IMR-90 (cell line): ENCODE measurements at regions not wholly inside any gene's neighbourhood (a gene's known extent, or its start where the extent isn't known, plus 50 kb on each side); places are given as distances from the start of the nearest gene placed in this dataset.

Source experiments
- ATAC-seq: fragments of 200-7000 bp; cut with Tn5 transposase; 2 replicates; pipeline ENCODE4 v1.9.1; 2020; ENCODE audit warnings: low read depth, mild to moderate bottlenecking, moderate library complexity
- BruUV-seq: library from RNA; stranded (reverse); fragments of 400-500 nt; replicated peaks from 2 replicates; lab custom pipeline; 2021; lab: Mats Ljungman, UMichigan
- CTCF ChIA-PET: fragments of 300-600 bp; formaldehyde crosslinking; extraction: SDS; loops from one replicate; lab custom pipeline; 2021; ENCODE audit warnings: antibody characterized with exemption; lab: Yijun Ruan, JAX
- POLR2A ChIA-PET: fragments of 300-600 bp; sonication (Branson Sonifier 250); formaldehyde crosslinking; loops from one replicate; lab custom pipeline; 2022; ENCODE audit warnings: antibody characterized with exemption; ENCODE audit not compliant: unreplicated experiment; lab: Charles Lee
- DNase-seq: peaks from one replicate; pipeline ENCODE4 v3.0.0; 2013
- H2AFZ ChIP-seq: replicated peaks from 2 replicates; pipeline ENCODE3; 2013; ENCODE audit warnings: low read length, mild to moderate bottlenecking; ENCODE audit not compliant: poor library complexity
- H2AK5ac ChIP-seq: 2 replicates; pipeline ENCODE4 v1.6.1; 2013; ENCODE audit warnings: low read depth, low read length, inconsistent platforms
- H2AK9ac ChIP-seq: replicated peaks from 2 replicates; pipeline ENCODE3; 2013; ENCODE audit warnings: mild to moderate bottlenecking, low read depth, low read length, moderate library complexity; ENCODE audit not compliant: poor library complexity
- H2BK120ac ChIP-seq: 2 replicates; pipeline ENCODE4 v1.6.1; 2013; ENCODE audit warnings: low read depth, low read length, inconsistent platforms
- H2BK15ac ChIP-seq: 3 replicates; pipeline ENCODE4 v1.6.1; 2013; ENCODE audit warnings: low read depth, low read length, inconsistent platforms
- H2BK20ac ChIP-seq: 2 replicates; pipeline ENCODE4 v1.6.1; 2013; ENCODE audit warnings: low read depth, mild to moderate bottlenecking, inconsistent platforms, low read length, moderate library complexity
- H2BK5ac ChIP-seq: 2 replicates; pipeline ENCODE4 v1.6.1; 2013; ENCODE audit warnings: mild to moderate bottlenecking, low read depth, low read length, inconsistent platforms; ENCODE audit not compliant: poor library complexity, severe bottlenecking
- H3K14ac ChIP-seq: replicated peaks from 2 replicates; pipeline ENCODE4 v1.6.1; 2013; ENCODE audit warnings: low read depth, low read length, inconsistent platforms
- H3K18ac ChIP-seq: 2 replicates; pipeline ENCODE4 v1.6.1; 2013; ENCODE audit warnings: low read depth, low read length, control low read depth
- H3K23ac ChIP-seq: 2 replicates; pipeline ENCODE4 v1.6.1; 2013; ENCODE audit warnings: low read depth, low read length, inconsistent platforms
- H3K27ac ChIP-seq: 2 replicates; pipeline ENCODE4 v1.5.1; 2013; ENCODE audit warnings: mild to moderate bottlenecking, control low read depth, low read length; ENCODE audit not compliant: insufficient read depth
- H3K27me3 ChIP-seq: 2 replicates; pipeline ENCODE4 v1.6.1; 2013; ENCODE audit warnings: low read length; ENCODE audit not compliant: control insufficient read depth, insufficient read depth
- H3K36me3 ChIP-seq: 2 replicates; pipeline ENCODE4 v1.6.1; 2013; ENCODE audit warnings: low read length, mixed read lengths; ENCODE audit not compliant: control insufficient read depth, insufficient read depth
- H3K4ac ChIP-seq: 2 replicates; pipeline ENCODE4 v1.6.1; 2013; ENCODE audit warnings: low read depth, low read length, inconsistent platforms
- H3K4me1 ChIP-seq: 2 replicates; pipeline ENCODE4 v1.6.1; 2013; ENCODE audit warnings: low read length, mixed read lengths; ENCODE audit not compliant: control insufficient read depth, insufficient read depth
- H3K4me2 ChIP-seq: 2 replicates; pipeline ENCODE4 v1.6.1; 2013; ENCODE audit warnings: low read depth, mild to moderate bottlenecking, control low read depth, low read length, moderate library complexity
- H3K4me3 ChIP-seq: 2 replicates; pipeline ENCODE4 v1.5.1; 2013; ENCODE audit warnings: low read depth, mild to moderate bottlenecking, control low read depth, low read length, moderate library complexity; ENCODE audit not compliant: insufficient read depth
- H3K56ac ChIP-seq: 2 replicates; pipeline ENCODE4 v1.6.1; 2013; ENCODE audit warnings: low read length, inconsistent platforms; ENCODE audit not compliant: insufficient read depth; ENCODE audit errors: extremely low read depth
- H3K79me1 ChIP-seq, 2 experiments: 2 replicates each; pipeline ENCODE4 v1.6.1; 2013; ENCODE audit warnings: low read length in 2 of 2, inconsistent platforms in 1 of 2, low read depth in 1 of 2
- H3K9ac ChIP-seq: 2 replicates; pipeline ENCODE4 v1.6.1; 2013; ENCODE audit warnings: low read depth, low read length, control low read depth
- H3K9me1 ChIP-seq: 2 replicates; pipeline ENCODE4 v1.6.1; 2013; ENCODE audit warnings: low read length, inconsistent platforms; ENCODE audit not compliant: insufficient read depth
- H3K9me3 ChIP-seq: 2 replicates; pipeline ENCODE4 v1.6.1; 2013; ENCODE audit warnings: low read length; ENCODE audit not compliant: control insufficient read depth, insufficient read depth
- H4K20me1 ChIP-seq: 2 replicates; pipeline ENCODE4 v1.6.1; 2013; ENCODE audit warnings: low read length, inconsistent platforms; ENCODE audit not compliant: insufficient read depth
- H4K5ac ChIP-seq: 2 replicates; pipeline ENCODE4 v1.6.1; 2013; ENCODE audit warnings: mild to moderate bottlenecking, low read depth, low read length, control low read depth
- H4K8ac ChIP-seq, 2 experiments: 2 replicates each; pipeline ENCODE4 v1.6.1; 2013; ENCODE audit warnings: low read depth in 2 of 2, low read length in 2 of 2, control low read depth in 1 of 2, inconsistent platforms in 1 of 2
- H4K91ac ChIP-seq: 2 replicates; pipeline ENCODE4 v1.6.1; 2013; ENCODE audit warnings: low read depth, low read length, inconsistent platforms; ENCODE audit not compliant: insufficient read depth
- BHLHE40 ChIP-seq: fragments of 150-350 bp; IDR thresholded peaks from 2 replicates; pipeline ENCODE4 v1.6.1; 2016; ENCODE audit warnings: mild to moderate bottlenecking, low read depth, low read length
- CEBPB ChIP-seq: IDR thresholded peaks from 2 replicates; pipeline ENCODE4 v1.6.1; 2012; ENCODE audit warnings: low read depth, low read length, improper control_type of control experiment
- CHD1 ChIP-seq: IDR thresholded peaks from 2 replicates; pipeline ENCODE4 v1.6.1; 2012; ENCODE audit warnings: low read depth, low read length, improper control_type of control experiment
- FOS ChIP-seq: fragments of 150-350 bp; IDR thresholded peaks from 2 replicates; pipeline ENCODE4 v1.6.1; 2016; ENCODE audit warnings: low read depth, low read length
- MAFK ChIP-seq: IDR thresholded peaks from 2 replicates; pipeline ENCODE4 v1.6.1; 2012; ENCODE audit warnings: low read depth, low read length, improper control_type of control experiment
- MAZ ChIP-seq: IDR thresholded peaks from 2 replicates; pipeline ENCODE4 v1.6.1; 2012; ENCODE audit warnings: low read depth, mild to moderate bottlenecking, low read length, improper control_type of control experiment, moderate library complexity, borderline replicate concordance
- POLR2A ChIP-seq: IDR thresholded peaks from 2 replicates; pipeline ENCODE4 v1.6.1; 2012; ENCODE audit warnings: mild to moderate bottlenecking, low read depth, low read length
- RAD21 ChIP-seq: IDR thresholded peaks from 2 replicates; pipeline ENCODE4 v1.6.1; 2012; ENCODE audit warnings: low read length, improper control_type of control experiment
- RCOR1 ChIP-seq: IDR thresholded peaks from 2 replicates; pipeline ENCODE4 v1.6.1; 2012; ENCODE audit warnings: mild to moderate bottlenecking, low read length, improper control_type of control experiment; ENCODE audit not compliant: insufficient replicate concordance
- RFX5 ChIP-seq: IDR thresholded peaks from 2 replicates; pipeline ENCODE4 v1.8.0; 2012; ENCODE audit warnings: low read depth, mild to moderate bottlenecking, low read length, moderate library complexity
- SMC3 ChIP-seq: fragments of 150-350 bp; IDR thresholded peaks from 2 replicates; pipeline ENCODE4 v1.6.1; 2016; ENCODE audit warnings: low read depth, mild to moderate bottlenecking, antibody characterized with exemption, low read length, moderate library complexity
- WGBS, 2 experiments: methylation state at CpG; one replicate each; pipeline versions ENCODE4 v1.1.5 to v1.1.7; 2013; ENCODE audit warnings: missing lambda C conversion rate in 2 of 2; ENCODE audit not compliant: insufficient read length in 1 of 2; ENCODE audit errors: extremely low coverage in 2 of 2; 5-methylcytosine and 5-hydroxymethylcytosine counted together
- dilution Hi-C: fragments of 300-500 bp; cut with HindIII; formaldehyde crosslinking; loops from one replicate; pipeline ENCODE4 v1.14.3; 2018; ENCODE audit warnings: low sequenced_read_pairs; ENCODE audit not compliant: unreplicated experiment
- in situ Hi-C: fragments of 300-500 bp; cut with MboI; formaldehyde crosslinking; loops from 3 replicates; pipeline ENCODE4 v1.14.3; 2019; ENCODE audit warnings: low sequenced_read_pairs, inconsistent platforms, mixed read lengths
- intact Hi-C: fragments of 100-400 bp; cut with micrococcal nuclease; formaldehyde crosslinking; loops from 2 replicates; pipeline ENCODE4 v1.10.0; 2022
- TF ChIP-seq, protein P1 (sequence below): conservative IDR thresholded peaks from 2 replicates; pipeline ENCODE4 v1.5.1; 2012; ENCODE audit warnings: mild to moderate bottlenecking, low read depth, low read length, improper control_type of control experiment
- TF ChIP-seq, protein P2 (sequence below): fragments of 150-350 bp; IDR thresholded peaks from 2 replicates; pipeline ENCODE4 v1.6.1; 2017; ENCODE audit warnings: mild to moderate bottlenecking, antibody characterized with exemption, low read length, low read depth
- TF ChIP-seq, protein P3 (sequence below): fragments of 150-350 bp; IDR thresholded peaks from 2 replicates; pipeline ENCODE4 v1.6.1; 2016; ENCODE audit warnings: low read depth, mild to moderate bottlenecking, low read length, moderate library complexity, borderline replicate concordance

DNA sequence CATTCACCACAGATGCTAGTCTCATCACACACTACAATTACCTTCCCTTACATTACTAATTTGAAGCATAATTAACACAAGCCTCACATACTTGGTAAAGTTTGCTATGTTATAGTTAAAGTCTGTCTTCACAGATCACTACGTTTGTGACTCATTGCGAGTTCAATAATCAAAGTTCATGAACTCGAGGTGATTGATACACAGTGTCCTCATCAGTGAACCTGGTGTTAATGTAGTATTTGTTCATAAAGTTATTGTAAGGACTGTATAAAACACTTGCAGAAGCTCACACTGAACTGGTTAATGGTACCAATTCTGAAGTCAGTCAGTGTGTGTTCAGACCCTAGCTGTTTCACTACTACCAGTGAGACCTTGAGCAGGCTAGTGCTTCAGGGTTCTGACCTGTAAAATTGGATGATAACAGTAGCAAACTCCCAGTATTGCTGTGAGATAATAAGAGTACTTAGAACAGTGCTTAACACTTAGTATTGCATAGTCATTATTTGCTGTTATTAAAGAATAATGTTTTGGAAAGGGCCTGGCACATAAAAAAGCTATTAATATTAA, 313.3 kb downstream of the LIG4 start:
- Histone ChIP-seq H3K14ac (peak overlapping the region; percentile 9; the same call in 1 of the 2 replicates), H4K91ac (no peak overlapping the region), H3K4me3 (no peak overlapping the region), H3K4me2 (no peak overlapping the region), H2AK5ac (no peak overlapping the region), H3K9me1 (no peaks in the 10 kb centered on the region), H2BK20ac (peak overlapping the region; percentile 58), H2AK9ac (no peak overlapping the region), H2AFZ (no peak overlapping the region), H3K36me3 (no peaks in the 10 kb centered on the region), H2BK120ac (peak overlapping the region; percentile 88; the same call in 1 of the 2 replicates), H3K56ac (no peak overlapping the region), H3K27ac (no peak overlapping the region), H3K27me3 (no peaks in the 10 kb centered on the region), H3K18ac (peak overlapping the region; percentile 98; the same call in 1 of the 2 replicates), H3K4me1 (peaks cover 3% of the 10 kb centered on the region; the same call in 1 of the 2 replicates), H4K5ac (peak overlapping the region; percentile 58; the same call in 1 of the 2 replicates), H4K8ac (0 out of 4 replicates have a peak overlapping the region, but pooled peaks of 1 of the 2 experiments have one; percentile 15), H2BK5ac (no peak overlapping the region), H3K9ac (no peak overlapping the region), H3K9me3 (no peaks in the 10 kb centered on the region), H4K20me1 (no peaks in the 10 kb centered on the region), H2BK15ac (0 out of 3 replicates have a peak overlapping the region, but pooled peaks have one; percentile 82), H3K4ac (no peak overlapping the region), H3K23ac (no peak overlapping the region), H3K79me1 (no peaks in the 10 kb centered on the region)
- DNase-seq, result no peak
- intact Hi-C loops (no loop called here), dilution Hi-C loops (no loop called here), in situ Hi-C loops (no loop called here)
- ChIA-PET CTCF (no interaction called here), POLR2A (no interaction called here)
- no CpG with 5 or more reads among the region's 3 CpGs for WGBS, 2 experiments
- ATAC-seq, result no peak
- TF ChIP-seq BHLHE40, result no peak
- TF ChIP-seq, protein P1, sequence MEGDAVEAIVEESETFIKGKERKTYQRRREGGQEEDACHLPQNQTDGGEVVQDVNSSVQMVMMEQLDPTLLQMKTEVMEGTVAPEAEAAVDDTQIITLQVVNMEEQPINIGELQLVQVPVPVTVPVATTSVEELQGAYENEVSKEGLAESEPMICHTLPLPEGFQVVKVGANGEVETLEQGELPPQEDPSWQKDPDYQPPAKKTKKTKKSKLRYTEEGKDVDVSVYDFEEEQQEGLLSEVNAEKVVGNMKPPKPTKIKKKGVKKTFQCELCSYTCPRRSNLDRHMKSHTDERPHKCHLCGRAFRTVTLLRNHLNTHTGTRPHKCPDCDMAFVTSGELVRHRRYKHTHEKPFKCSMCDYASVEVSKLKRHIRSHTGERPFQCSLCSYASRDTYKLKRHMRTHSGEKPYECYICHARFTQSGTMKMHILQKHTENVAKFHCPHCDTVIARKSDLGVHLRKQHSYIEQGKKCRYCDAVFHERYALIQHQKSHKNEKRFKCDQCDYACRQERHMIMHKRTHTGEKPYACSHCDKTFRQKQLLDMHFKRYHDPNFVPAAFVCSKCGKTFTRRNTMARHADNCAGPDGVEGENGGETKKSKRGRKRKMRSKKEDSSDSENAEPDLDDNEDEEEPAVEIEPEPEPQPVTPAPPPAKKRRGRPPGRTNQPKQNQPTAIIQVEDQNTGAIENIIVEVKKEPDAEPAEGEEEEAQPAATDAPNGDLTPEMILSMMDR, result no peak
- TF ChIP-seq MAZ, result no peak
- no peak for TF ChIP-seq RFX5
- TF ChIP-seq SMC3, result no peak
- TF ChIP-seq, protein P2, sequence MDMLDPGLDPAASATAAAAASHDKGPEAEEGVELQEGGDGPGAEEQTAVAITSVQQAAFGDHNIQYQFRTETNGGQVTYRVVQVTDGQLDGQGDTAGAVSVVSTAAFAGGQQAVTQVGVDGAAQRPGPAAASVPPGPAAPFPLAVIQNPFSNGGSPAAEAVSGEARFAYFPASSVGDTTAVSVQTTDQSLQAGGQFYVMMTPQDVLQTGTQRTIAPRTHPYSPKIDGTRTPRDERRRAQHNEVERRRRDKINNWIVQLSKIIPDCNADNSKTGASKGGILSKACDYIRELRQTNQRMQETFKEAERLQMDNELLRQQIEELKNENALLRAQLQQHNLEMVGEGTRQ, result no peak
- no peak for TF ChIP-seq RCOR1
- TF ChIP-seq, protein P3, sequence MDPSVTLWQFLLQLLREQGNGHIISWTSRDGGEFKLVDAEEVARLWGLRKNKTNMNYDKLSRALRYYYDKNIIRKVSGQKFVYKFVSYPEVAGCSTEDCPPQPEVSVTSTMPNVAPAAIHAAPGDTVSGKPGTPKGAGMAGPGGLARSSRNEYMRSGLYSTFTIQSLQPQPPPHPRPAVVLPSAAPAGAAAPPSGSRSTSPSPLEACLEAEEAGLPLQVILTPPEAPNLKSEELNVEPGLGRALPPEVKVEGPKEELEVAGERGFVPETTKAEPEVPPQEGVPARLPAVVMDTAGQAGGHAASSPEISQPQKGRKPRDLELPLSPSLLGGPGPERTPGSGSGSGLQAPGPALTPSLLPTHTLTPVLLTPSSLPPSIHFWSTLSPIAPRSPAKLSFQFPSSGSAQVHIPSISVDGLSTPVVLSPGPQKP, result no peak
- no peak for TF ChIP-seq CEBPB
- no peak for TF ChIP-seq FOS
- no peak for TF ChIP-seq MAFK
- TF ChIP-seq RAD21, result no peak
- TF ChIP-seq POLR2A, result no peak
- no peak for TF ChIP-seq CHD1
- BruUV-seq, result no TSS peak
